ENCODE measurements at regions not wholly inside any gene's neighbourhood (a gene's known extent, or its start where the extent isn't known, plus 50 kb on each side); places are given as distances from the start of the nearest gene placed in this dataset.
"Not testable (repeated sequence)": the region's sequence is repeated elsewhere in the genome, so short reads cannot be mapped to it uniquely, and the experiment has no call there.

GRCh38 chr3:22691856-22692628 lies 511.1 kb upstream of the UBE2E2 start:
- no peak for DNase-seq
- Mint-ChIP-seq H3K27me3 (no peaks in the 10 kb centered on the region), H3K4me3 (no peak overlapping the region), H3K36me3 (no peaks in the 10 kb centered on the region), H3K9me3 (peaks cover 0 to 6% (median 0%) of the 10 kb centered on the region in 7 donors), H3K27ac (no peak overlapping the region), H3K4me1 (no peaks in the 10 kb centered on the region)
- ATAC-seq (ENCODE audit: low read depth in 2 of 2) = no peak

GRCh38 chr3:22700876-22701275 lies 502.3 kb upstream of the UBE2E2 start:
- H3K4me1 Mint-ChIP-seq = no peaks in the 10 kb centered on the region
- peaks cover 0 to 3% (median 0%) of the 10 kb centered on the region in 3 donors for H3K27me3 Mint-ChIP-seq
- H3K27ac Mint-ChIP-seq = no peak overlapping the region
- DNase-seq = no peak
- H3K36me3 Mint-ChIP-seq = no peaks in the 10 kb centered on the region
- H3K4me3 Mint-ChIP-seq = no peak overlapping the region
- no peak for ATAC-seq (ENCODE audit: low read depth in 2 of 2)
- H3K9me3 Mint-ChIP-seq = no peaks in the 10 kb centered on the region

GRCh38 chr3:22704166-22704565 lies 499.0 kb upstream of the UBE2E2 start:
- ATAC-seq (ENCODE audit: low read depth in 2 of 2) (no peak), DNase-seq (no peak)
- H3K36me3 Mint-ChIP-seq = no peaks in the 10 kb centered on the region
- no peak overlapping the region for H3K4me3 Mint-ChIP-seq
- peak overlapping the region in 2 of 6 donors; percentile 43 to 50 for H3K27ac Mint-ChIP-seq
- H3K9me3 Mint-ChIP-seq = peaks cover 2 to 12% (median 4%) of the 10 kb centered on the region in 7 donors
- peaks cover 0 to 3% (median 0%) of the 10 kb centered on the region in 3 donors for H3K27me3 Mint-ChIP-seq
- no peaks in the 10 kb centered on the region for H3K4me1 Mint-ChIP-seq

GRCh38 chr3:22704571-22705354 lies 498.4 kb upstream of the UBE2E2 start:
- Mint-ChIP-seq H3K4me1 (no peaks in the 10 kb centered on the region), H3K27ac (no peak overlapping the region)
- no peak for ATAC-seq (ENCODE audit: low read depth in 2 of 2)

GRCh38 chr3:22706922-22707321 lies 496.2 kb upstream of the UBE2E2 start:
- not testable (repeated sequence) for H3K27me3 Mint-ChIP-seq; H3K4me3 Mint-ChIP-seq; ATAC-seq (ENCODE audit: low read depth in 2 of 2); DNase-seq; H3K36me3 Mint-ChIP-seq; H3K27ac Mint-ChIP-seq; H3K4me1 Mint-ChIP-seq
- peaks cover 2 to 32% (median 17%) of the 10 kb centered on the region in 7 donors for H3K9me3 Mint-ChIP-seq

More at GRCh38 chr3:22704571-22705354, 498.4 kb upstream of the UBE2E2 start:
- DNase-seq = no peak
- Mint-ChIP-seq H3K27me3 (peaks cover 0 to 3% (median 0%) of the 10 kb centered on the region in 3 donors), H3K4me3 (no peak overlapping the region), H3K9me3 (peaks cover 2 to 15% (median 7%) of the 10 kb centered on the region in 7 donors), H3K36me3 (no peaks in the 10 kb centered on the region)

- DNase-seq (no peak), ATAC-seq (ENCODE audit: low read depth in 2 of 2) (no peak)
- H3K9me3 Mint-ChIP-seq = peaks cover 0 to 41% (median 25%) of the 10 kb centered on the region in 7 donors
- no peak overlapping the region for H3K4me3 Mint-ChIP-seq
- no peaks in the 10 kb centered on the region for H3K27me3 Mint-ChIP-seq
- no peaks in the 10 kb centered on the region for H3K36me3 Mint-ChIP-seq
- no peak overlapping the region for H3K27ac Mint-ChIP-seq
- no peaks in the 10 kb centered on the region for H3K4me1 Mint-ChIP-seq
Measured at GRCh38 chr3:22713936-22714335, 489.2 kb upstream of the UBE2E2 start.

GRCh38 chr3:22714749-22715148 lies 488.4 kb upstream of the UBE2E2 start:
- no peak overlapping the region for H3K4me3 Mint-ChIP-seq
- H3K27ac Mint-ChIP-seq = no peak overlapping the region
- no peaks in the 10 kb centered on the region for H3K36me3 Mint-ChIP-seq
- DNase-seq = no peak
- H3K27me3 Mint-ChIP-seq = no peaks in the 10 kb centered on the region
- no peak for ATAC-seq (ENCODE audit: low read depth in 2 of 2)
- no peaks in the 10 kb centered on the region for H3K4me1 Mint-ChIP-seq
- H3K9me3 Mint-ChIP-seq = peaks cover 0 to 36% (median 22%) of the 10 kb centered on the region in 7 donors

- H3K4me3 Mint-ChIP-seq = no peak overlapping the region
- no peaks in the 10 kb centered on the region for H3K4me1 Mint-ChIP-seq
- ATAC-seq (ENCODE audit: low read depth in 2 of 2) (no peak), DNase-seq (no peak)
- H3K36me3 Mint-ChIP-seq = no peaks in the 10 kb centered on the region
- H3K27ac Mint-ChIP-seq = no peak overlapping the region
- no peaks in the 10 kb centered on the region for H3K27me3 Mint-ChIP-seq
- H3K9me3 Mint-ChIP-seq = peaks cover 0 to 9% (median 7%) of the 10 kb centered on the region in 7 donors
Measured at GRCh38 chr3:22720596-22720995, 482.5 kb upstream of the UBE2E2 start.

GRCh38 chr3:22724420-22724819 lies 478.7 kb upstream of the UBE2E2 start:
- DNase-seq = no peak
- Mint-ChIP-seq H3K4me3 (no peak overlapping the region), H3K4me1 (no peaks in the 10 kb centered on the region), H3K27ac (no peak overlapping the region), H3K36me3 (no peaks in the 10 kb centered on the region), H3K27me3 (peaks cover 0 to 8% (median 6%) of the 10 kb centered on the region in 3 donors), H3K9me3 (peaks cover 0 to 3% (median 0%) of the 10 kb centered on the region in 7 donors)
- no peak for ATAC-seq (ENCODE audit: low read depth in 2 of 2)

GRCh38 chr3:22728406-22728805 lies 474.7 kb upstream of the UBE2E2 start:
- no peaks in the 10 kb centered on the region for H3K36me3 Mint-ChIP-seq
- no peak for ATAC-seq (ENCODE audit: low read depth in 2 of 2)
- DNase-seq = no peak
- no peak overlapping the region for H3K4me3 Mint-ChIP-seq
- H3K27ac Mint-ChIP-seq = peak overlapping the region in 1 of 6 donors; percentile 34
- H3K27me3 Mint-ChIP-seq = peaks cover 6 to 20% (median 16%) of the 10 kb centered on the region in 3 donors
- H3K4me1 Mint-ChIP-seq = no peaks in the 10 kb centered on the region
- H3K9me3 Mint-ChIP-seq = no peaks in the 10 kb centered on the region

- Mint-ChIP-seq H3K4me3 (no peak overlapping the region), H3K27ac (no peak overlapping the region), H3K9me3 (no peaks in the 10 kb centered on the region), H3K27me3 (peaks cover 6 to 20% (median 16%) of the 10 kb centered on the region in 3 donors), H3K4me1 (no peaks in the 10 kb centered on the region), H3K36me3 (no peaks in the 10 kb centered on the region)
- ATAC-seq (ENCODE audit: low read depth in 2 of 2) (no peak), DNase-seq (no peak)
Measured at GRCh38 chr3:22729212-22729611, 473.9 kb upstream of the UBE2E2 start.

GRCh38 chr3:22729981-22730380 lies 473.1 kb upstream of the UBE2E2 start:
- Mint-ChIP-seq H3K27me3 (peaks cover 6 to 20% (median 16%) of the 10 kb centered on the region in 3 donors), H3K4me1 (no peaks in the 10 kb centered on the region), H3K9me3 (no peaks in the 10 kb centered on the region), H3K4me3 (no peak overlapping the region), H3K27ac (no peak overlapping the region), H3K36me3 (no peaks in the 10 kb centered on the region)
- ATAC-seq (ENCODE audit: low read depth in 2 of 2) = no peak
- no peak for DNase-seq

- H3K27ac Mint-ChIP-seq = no peak overlapping the region
- no peaks in the 10 kb centered on the region for H3K9me3 Mint-ChIP-seq
- no peak for DNase-seq
- peaks cover 6 to 20% (median 16%) of the 10 kb centered on the region in 3 donors for H3K27me3 Mint-ChIP-seq
- no peaks in the 10 kb centered on the region for H3K4me1 Mint-ChIP-seq
- no peaks in the 10 kb centered on the region for H3K36me3 Mint-ChIP-seq
- no peak overlapping the region for H3K4me3 Mint-ChIP-seq
- ATAC-seq (ENCODE audit: low read depth in 2 of 2) = no peak
Measured at GRCh38 chr3:22730701-22731100, 472.4 kb upstream of the UBE2E2 start.

GRCh38 chr3:22731901-22732300 lies 471.2 kb upstream of the UBE2E2 start:
- no peaks in the 10 kb centered on the region for H3K36me3 Mint-ChIP-seq
- peaks cover 0 to 2% (median 0%) of the 10 kb centered on the region in 7 donors for H3K9me3 Mint-ChIP-seq
- H3K27me3 Mint-ChIP-seq = peaks cover 6 to 20% (median 16%) of the 10 kb centered on the region in 3 donors
- DNase-seq (no peak), ATAC-seq (ENCODE audit: low read depth in 2 of 2) (no peak)
- no peak overlapping the region for H3K4me3 Mint-ChIP-seq
- peak overlapping the region in 1 of 6 donors; percentile 16 for H3K27ac Mint-ChIP-seq
- no peaks in the 10 kb centered on the region for H3K4me1 Mint-ChIP-seq
